Neuronal stem cell (in vitro differentiated cells): ENCODE measurements at regions not wholly inside any gene's neighbourhood (a gene's known extent, or its start where the extent isn't known, plus 50 kb on each side); places are given as distances from the start of the nearest gene placed in this dataset.
A peak's percentile ranks its signal among the peaks of the same experiment; 100 is the strongest.

Source experiments
- DNase-seq: peaks from one replicate; pipeline ENCODE4 v3.0.0-alpha.2; 2013; ENCODE audit warnings: low spot score
- H2AFZ ChIP-seq: one replicate; pipeline ENCODE4 v1.6.1; 2013; ENCODE audit warnings: mild to moderate bottlenecking, low read length, inconsistent platforms
- H2AK5ac ChIP-seq: 2 replicates; pipeline ENCODE4 v1.6.1; 2013; ENCODE audit warnings: low read depth, mild to moderate bottlenecking, inconsistent platforms, low read length, moderate library complexity, mixed read lengths
- H2BK120ac ChIP-seq: 2 replicates; pipeline ENCODE4 v1.6.1; 2013; ENCODE audit warnings: low read depth, mild to moderate bottlenecking, inconsistent platforms, low read length, moderate library complexity, mixed read lengths
- H2BK12ac ChIP-seq: one replicate; pipeline ENCODE4 v1.6.1; 2013; ENCODE audit warnings: low read length, inconsistent platforms
- H2BK15ac ChIP-seq: 2 replicates; pipeline ENCODE4 v1.6.1; 2013; ENCODE audit warnings: mild to moderate bottlenecking, low read length, inconsistent platforms, mixed read lengths
- H2BK5ac ChIP-seq: one replicate; pipeline ENCODE4 v1.6.1; 2013; ENCODE audit warnings: inconsistent platforms, mild to moderate bottlenecking, low read length, moderate library complexity
- H3K14ac ChIP-seq: one replicate; pipeline ENCODE4 v1.6.1; 2013; ENCODE audit warnings: low read length, inconsistent platforms
- H3K18ac ChIP-seq: 2 replicates; pipeline ENCODE4 v1.6.1; 2013; ENCODE audit warnings: low read length, inconsistent platforms
- H3K23ac ChIP-seq: 2 replicates; pipeline ENCODE4 v1.6.1; 2013; ENCODE audit warnings: low read depth, mild to moderate bottlenecking, mixed read lengths, low read length, inconsistent platforms; ENCODE audit not compliant: poor library complexity
- H3K27ac ChIP-seq: replicated peaks from 3 replicates; pipeline ENCODE4 v1.5.1; 2013; ENCODE audit warnings: low read length, inconsistent platforms
- H3K27me3 ChIP-seq, 3 experiments: 2 replicates each; pipeline ENCODE4 v1.6.1; 2013; ENCODE audit warnings: low read length in 3 of 3, mild to moderate bottlenecking in 2 of 3, inconsistent platforms in 1 of 3, low read depth in 1 of 3, mixed read lengths in 1 of 3, moderate library complexity in 1 of 3; ENCODE audit not compliant: control insufficient read depth in 3 of 3, insufficient read depth in 3 of 3
- H3K36me3 ChIP-seq, 2 donors: replicated peaks in 1 of 2; 2 replicates each; pipeline ENCODE4 v1.6.1; 2013; ENCODE audit warnings: low read length in 2 of 2; ENCODE audit not compliant: control insufficient read depth in 2 of 2, insufficient read depth in 2 of 2
- H3K4ac ChIP-seq: 2 replicates; pipeline ENCODE4 v1.6.1; 2013; ENCODE audit warnings: inconsistent platforms, mild to moderate bottlenecking, low read length, moderate library complexity
- H3K4me1 ChIP-seq, 2 donors: 1 replicate in 1 of 2; 2 replicates in 1 of 2; pipeline ENCODE4 v1.6.1; 2013; ENCODE audit warnings: low read length in 2 of 2, low read depth in 1 of 2; ENCODE audit not compliant: control insufficient read depth in 2 of 2, insufficient read depth in 1 of 2
- H3K4me2 ChIP-seq: one replicate; pipeline ENCODE4 v1.6.1; 2013; ENCODE audit warnings: mild to moderate bottlenecking, low read length, inconsistent platforms; ENCODE audit not compliant: insufficient read depth, poor library complexity, severe bottlenecking
- H3K4me3 ChIP-seq, 2 donors: 2 replicates each; pipeline ENCODE4 v1.5.1; 2013; ENCODE audit warnings: low read length in 2 of 2, mild to moderate bottlenecking in 2 of 2, inconsistent platforms in 1 of 2, moderate library complexity in 1 of 2
- H3K79me1 ChIP-seq: one replicate; pipeline ENCODE4 v1.6.1; 2013; ENCODE audit warnings: low read depth, mild to moderate bottlenecking, inconsistent platforms, low read length, moderate library complexity
- H3K9ac ChIP-seq: one replicate; pipeline ENCODE4 v1.6.1; 2013; ENCODE audit warnings: mild to moderate bottlenecking, low read depth, low read length, inconsistent platforms; ENCODE audit not compliant: poor library complexity
- H3K9me3 ChIP-seq, 2 donors: replicated peaks in 1 of 2; 2 replicates each; pipeline versions ENCODE3 to v1.6.1; 2013; ENCODE audit warnings: low read length in 2 of 2, mild to moderate bottlenecking in 2 of 2, inconsistent platforms in 1 of 2, low read depth in 1 of 2, mixed read lengths in 1 of 2, moderate library complexity in 1 of 2; ENCODE audit not compliant: control insufficient read depth in 2 of 2, insufficient read depth in 1 of 2
- H4K8ac ChIP-seq: one replicate; pipeline ENCODE4 v1.6.1; 2013; ENCODE audit warnings: low read depth, mild to moderate bottlenecking, inconsistent platforms, low read length, moderate library complexity
- H4K91ac ChIP-seq: one replicate; pipeline ENCODE4 v1.6.1; 2013; ENCODE audit warnings: low read length, low read depth, mild to moderate bottlenecking, inconsistent platforms; ENCODE audit not compliant: poor library complexity
- WGBS, 2 donors: extraction: QIAGEN DNeasy Blood & Tissue Kit; methylation state at CpG; one replicate each; pipeline ENCODE4 v1.1.7; 2013; ENCODE audit warnings: missing lambda C conversion rate in 2 of 2, mixed read lengths in 1 of 2; ENCODE audit not compliant: insufficient read length in 2 of 2, insufficient replicate concordance in 1 of 2; ENCODE audit errors: extremely low coverage in 2 of 2; 5-methylcytosine and 5-hydroxymethylcytosine counted together

- peak overlapping the region; percentile 64 for H2AFZ ChIP-seq
- H2BK120ac ChIP-seq, result no peak overlapping the region
- H3K14ac ChIP-seq, result no peak overlapping the region
- H2BK12ac ChIP-seq, result no peak overlapping the region
- H3K27ac ChIP-seq, result no peak overlapping the region
- peak; percentile 11 for DNase-seq
- no peaks in the 10 kb centered on the region for H3K4me1 ChIP-seq
- no peak overlapping the region for H2BK15ac ChIP-seq
- H3K9ac ChIP-seq, result no peak overlapping the region
- H3K23ac ChIP-seq, result no peak overlapping the region
- no peak overlapping the region for H3K4me3 ChIP-seq
- no peaks in the 10 kb centered on the region for H3K36me3 ChIP-seq
- H4K8ac ChIP-seq, result no peak overlapping the region
- no peak overlapping the region for H3K18ac ChIP-seq
- no peaks in the 10 kb centered on the region for H3K9me3 ChIP-seq
- H3K27me3 ChIP-seq, result no peaks in the 10 kb centered on the region
- H4K91ac ChIP-seq, result no peak overlapping the region
- no peak overlapping the region for H3K4me2 ChIP-seq
- no CpG with 5 or more reads among the region's 3 CpGs for WGBS, 2 donors
- H3K4ac ChIP-seq, result no peak overlapping the region
- H2AK5ac ChIP-seq, result no peak overlapping the region
- H2BK5ac ChIP-seq, result no peak overlapping the region
- no peaks in the 10 kb centered on the region for H3K79me1 ChIP-seq
Observed at GRCh38 chr6:93859971-93860370, 440.6 kb upstream of the EPHA7 start.

GRCh38 chr6:93858213-93858612 lies 438.9 kb upstream of the EPHA7 start:
- Histone ChIP-seq H2BK15ac (no peak overlapping the region), H3K79me1 (no peaks in the 10 kb centered on the region), H4K8ac (no peak overlapping the region), H3K27ac (no peak overlapping the region), H3K4me1 (no peaks in the 10 kb centered on the region), H2BK120ac (no peak overlapping the region), H3K36me3 (no peaks in the 10 kb centered on the region), H3K23ac (no peak overlapping the region), H3K27me3 (no peaks in the 10 kb centered on the region), H3K14ac (no peak overlapping the region), H3K9me3 (no peaks in the 10 kb centered on the region), H3K4ac (no peak overlapping the region), H3K9ac (no peak overlapping the region), H2BK5ac (no peak overlapping the region), H2AFZ (no peak overlapping the region), H3K4me3 (no peak overlapping the region), H2AK5ac (no peak overlapping the region), H4K91ac (no peak overlapping the region), H3K18ac (no peak overlapping the region), H3K4me2 (no peak overlapping the region), H2BK12ac (no peak overlapping the region)
- WGBS, 2 donors, result no CpG with 5 or more reads among the region's 2 CpGs
- DNase-seq, result no peak

GRCh38 chr6:93849857-93850256 lies 430.5 kb upstream of the EPHA7 start:
- Histone ChIP-seq H4K8ac (no peak overlapping the region), H3K14ac (no peak overlapping the region), H2AFZ (no peak overlapping the region), H2AK5ac (no peak overlapping the region), H3K79me1 (no peaks in the 10 kb centered on the region), H3K18ac (no peak overlapping the region), H3K4me3 (no peak overlapping the region), H2BK15ac (no peak overlapping the region), H3K23ac (no peak overlapping the region), H3K36me3 (no peaks in the 10 kb centered on the region), H2BK5ac (no peak overlapping the region), H3K4ac (no peak overlapping the region), H3K4me1 (peaks cover 3 to 10% of the 10 kb centered on the region in 2 donors), H3K27me3 (no peaks in the 10 kb centered on the region), H3K4me2 (no peak overlapping the region), H3K9me3 (no peaks in the 10 kb centered on the region), H2BK12ac (no peak overlapping the region), H3K9ac (no peak overlapping the region), H2BK120ac (no peak overlapping the region), H4K91ac (no peak overlapping the region), H3K27ac (no peak overlapping the region)
- no peak for DNase-seq
- no CpG with 5 or more reads among the region's 4 CpGs for WGBS, 2 donors

- Histone ChIP-seq H2BK12ac (no peak overlapping the region), H3K27me3 (no peaks in the 10 kb centered on the region), H2BK5ac (no peak overlapping the region), H3K4me2 (no peak overlapping the region), H4K8ac (no peak overlapping the region), H3K79me1 (no peaks in the 10 kb centered on the region), H3K36me3 (no peaks in the 10 kb centered on the region), H4K91ac (no peak overlapping the region), H3K4me1 (peaks cover 3 to 10% of the 10 kb centered on the region in 2 donors), H2BK120ac (no peak overlapping the region), H2AFZ (peak overlapping the region; percentile 40), H2BK15ac (no peak overlapping the region), H3K4ac (no peak overlapping the region), H3K4me3 (no peak overlapping the region), H3K9me3 (no peaks in the 10 kb centered on the region), H3K23ac (no peak overlapping the region), H3K14ac (no peak overlapping the region), H2AK5ac (no peak overlapping the region), H3K18ac (no peak overlapping the region), H3K9ac (no peak overlapping the region), H3K27ac (no peak overlapping the region)
- no peak for DNase-seq
- no CpG with 5 or more reads among the region's 5 CpGs for WGBS, 2 donors
Observed at GRCh38 chr6:93848031-93848742, 428.8 kb upstream of the EPHA7 start.
